GM12878 (cell line): ENCODE measurements at regions not wholly inside any gene's neighbourhood (a gene's known extent, or its start where the extent isn't known, plus 50 kb on each side); places are given as distances from the start of the nearest gene placed in this dataset.
"Not testable (repeated sequence)": the region's sequence is repeated elsewhere in the genome, so short reads cannot be mapped to it uniquely, and the experiment has no call there.

Experiments
- ATAC-seq: fragments of 200-7000 bp; cut with Tn5 transposase; 3 replicates; pipeline ENCODE4 v1.9.1; 2020; ENCODE audit warnings: mild to moderate bottlenecking, moderate library complexity
- BruUV-seq: library from RNA; stranded (reverse); fragments of 400-500 nt; replicated peaks from 2 replicates; lab custom pipeline; 2021; lab: Mats Ljungman, UMichigan
- CTCF ChIA-PET: fragments of 300-600 bp; sonication (Branson Sonifier 250); formaldehyde crosslinking; extraction: SDS; loops from one replicate; lab custom pipeline; 2021; ENCODE audit warnings: inconsistent platforms; lab: Yijun Ruan, JAX
- POLR2A ChIA-PET: fragments of 350-600 bp; formaldehyde crosslinking; extraction: SDS; loops from one replicate; lab custom pipeline; 2021; ENCODE audit warnings: inconsistent platforms; lab: Charles Lee
- RAD21 ChIA-PET: fragments of 300-600 bp; sonication (Branson Sonifier 250); formaldehyde crosslinking; loops from one replicate; lab custom pipeline; 2023; ENCODE audit warnings: antibody characterized with exemption; ENCODE audit not compliant: unreplicated experiment; lab: Charles Lee
- SMC1A ChIA-PET: fragments of 300-600 bp; sonication (Branson Sonifier 250); formaldehyde crosslinking; loops from one replicate; lab custom pipeline; 2023; ENCODE audit not compliant: unreplicated experiment, uncharacterized antibody; lab: Charles Lee
- DNase-seq: peaks from one replicate; pipeline ENCODE4 v3.0.0-alpha.2; 2011; ENCODE audit warnings: low read depth, low spot score
- FAIRE-seq: peaks from 3 replicates; lab custom pipeline; 2011; peaks lifted over from hg19 to GRCh38; lab: Jason Lieb, UNC
- H2AFZ ChIP-seq: 2 replicates; pipeline ENCODE4 v1.6.0; 2011; ENCODE audit warnings: low read depth, low read length, control low read depth; ENCODE audit not compliant: control insufficient read depth
- H3K27ac ChIP-seq: 2 replicates; pipeline ENCODE4 v1.5.1; 2011; ENCODE audit warnings: control low read depth; ENCODE audit not compliant: control insufficient read depth, insufficient read depth
- H3K27me3 ChIP-seq, 2 experiments: replicated peaks in 1 of 2; 2 replicates each; pipeline versions ENCODE4 v1.6.0 to v1.6.1; 2011; ENCODE audit warnings: low read length in 1 of 2; ENCODE audit not compliant: control insufficient read depth in 2 of 2, insufficient read depth in 2 of 2
- H3K36me3 ChIP-seq, 2 experiments: 2 replicates each; pipeline ENCODE4 v1.5.1; 2011; ENCODE audit warnings: low read length in 1 of 2; ENCODE audit not compliant: control insufficient read depth in 2 of 2, insufficient read depth in 2 of 2
- H3K4me1 ChIP-seq: 2 replicates; pipeline ENCODE4 v1.6.1; 2011; ENCODE audit warnings: mild to moderate bottlenecking, low read length, moderate library complexity, mixed read lengths; ENCODE audit not compliant: control insufficient read depth, insufficient read depth
- H3K4me2 ChIP-seq: 2 replicates; pipeline ENCODE4 v1.6.0; 2011; ENCODE audit warnings: control low read depth; ENCODE audit not compliant: control insufficient read depth, insufficient read depth
- H3K4me3 ChIP-seq: fragments of 200-600 bp; sonication (generic); 2 replicates; pipeline ENCODE4 v1.5.1; 2016
- H3K79me2 ChIP-seq: 2 replicates; pipeline ENCODE4 v1.6.0; 2011; ENCODE audit warnings: low read length; ENCODE audit not compliant: control insufficient read depth, insufficient read depth
- H3K9ac ChIP-seq: 2 replicates; pipeline ENCODE4 v1.8.0; 2011; ENCODE audit warnings: low read length, control low read depth, mixed read lengths; ENCODE audit not compliant: control insufficient read depth, insufficient read depth
- H3K9me3 ChIP-seq: replicated peaks from 3 replicates; pipeline ENCODE4 v1.5.1; 2011; ENCODE audit warnings: mild to moderate bottlenecking, low read length; ENCODE audit not compliant: control insufficient read depth, insufficient read depth
- H4K20me1 ChIP-seq: 2 replicates; pipeline ENCODE4 v1.6.0; 2011; ENCODE audit not compliant: control insufficient read depth, insufficient read depth
- IKZF2 ChIP-seq, 2 experiments: fragments of 450-650 bp; IDR thresholded peaks; 2 replicates each; pipeline ENCODE4 v1.6.1; 2017; ENCODE audit warnings: mild to moderate bottlenecking in 2 of 2, moderate library complexity in 2 of 2
- RUNX3 ChIP-seq: IDR thresholded peaks from 2 replicates; pipeline ENCODE4 v1.6.1; 2012; ENCODE audit warnings: low read length, inconsistent platforms
- TCF7 ChIP-seq: IDR thresholded peaks from 2 replicates; pipeline ENCODE4 v1.6.1; 2014; ENCODE audit warnings: antibody characterized with exemption, borderline replicate concordance
- WGBS: methylation state at CpG from one replicate; pipeline ENCODE4 v1.1.6; 2016; ENCODE audit warnings: low lambda C conversion rate; ENCODE audit not compliant: insufficient replicate concordance, insufficient coverage; ENCODE audit errors: missing lambda C conversion rate; 5-methylcytosine and 5-hydroxymethylcytosine counted together
- in situ Hi-C: fragments of 300-500 bp; cut with MboI; formaldehyde crosslinking; loops from 9 replicates; pipeline ENCODE4 v1.14.3; 2018; ENCODE audit warnings: mixed read lengths
- intact Hi-C: fragments of 100-400 bp; cut with micrococcal nuclease; formaldehyde crosslinking; loops from one replicate; pipeline ENCODE4 v1.14.2; 2022; ENCODE audit not compliant: unreplicated experiment
- TF ChIP-seq, protein P1 (sequence below): fragments of 450-650 bp; IDR thresholded peaks from 2 replicates; pipeline ENCODE4 v1.6.1; 2017; ENCODE audit warnings: low read depth, mild to moderate bottlenecking, moderate library complexity

- POLR2A ChIA-PET, BruUV-seq, H2AFZ ChIP-seq, SMC1A ChIA-PET, H3K9me3 ChIP-seq, CTCF ChIA-PET, FAIRE-seq, H4K20me1 ChIP-seq, ATAC-seq, in situ Hi-C loops, intact Hi-C loops, H3K27me3 ChIP-seq, H3K36me3 ChIP-seq, H3K4me1 ChIP-seq, H3K79me2 ChIP-seq, H3K9ac ChIP-seq: not testable (repeated sequence)
- H3K4me2 ChIP-seq, result peak overlapping the region; percentile 50
- DNase-seq, result peak; percentile 13
- peak overlapping the region; percentile 61; the same call in 1 of the 2 replicates for H3K4me3 ChIP-seq
- 0 out of 4 replicates have a peak, but pooled peaks have one; percentile 24 to 26 for TF ChIP-seq IKZF2 (IDR thresholded peaks at IDR 0.05)
- RAD21 ChIA-PET, result interaction anchor here (1.0 to 1.4 kb wide), 2 partner anchors 131 to 175 kb away, joined by 4 to 6 read pairs; no protein-coding TSS in a partner anchor
- 2% methylated on average over 11 of the region's 22 CpGs for WGBS
- peak overlapping the region; percentile 48; the same call in 1 of the 2 replicates for H3K27ac ChIP-seq
Measured at GRCh38 chr15:22665059-22665702, 121.3 kb upstream of the NIPA1 start.

GRCh38 chr15:22665711-22666110 lies 120.7 kb upstream of the NIPA1 start:
- DNase-seq, POLR2A ChIA-PET, CTCF ChIA-PET, H3K9ac ChIP-seq, H3K4me1 ChIP-seq: not testable (repeated sequence)
- H3K4me2 ChIP-seq, result peak overlapping the region; percentile 50; the same call in 1 of the 2 replicates
- TF ChIP-seq, protein P1, sequence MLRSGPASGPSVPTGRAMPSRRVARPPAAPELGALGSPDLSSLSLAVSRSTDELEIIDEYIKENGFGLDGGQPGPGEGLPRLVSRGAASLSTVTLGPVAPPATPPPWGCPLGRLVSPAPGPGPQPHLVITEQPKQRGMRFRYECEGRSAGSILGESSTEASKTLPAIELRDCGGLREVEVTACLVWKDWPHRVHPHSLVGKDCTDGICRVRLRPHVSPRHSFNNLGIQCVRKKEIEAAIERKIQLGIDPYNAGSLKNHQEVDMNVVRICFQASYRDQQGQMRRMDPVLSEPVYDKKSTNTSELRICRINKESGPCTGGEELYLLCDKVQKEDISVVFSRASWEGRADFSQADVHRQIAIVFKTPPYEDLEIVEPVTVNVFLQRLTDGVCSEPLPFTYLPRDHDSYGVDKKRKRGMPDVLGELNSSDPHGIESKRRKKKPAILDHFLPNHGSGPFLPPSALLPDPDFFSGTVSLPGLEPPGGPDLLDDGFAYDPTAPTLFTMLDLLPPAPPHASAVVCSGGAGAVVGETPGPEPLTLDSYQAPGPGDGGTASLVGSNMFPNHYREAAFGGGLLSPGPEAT, result peak; percentile 29; the same call in 1 of the 2 replicates
- TF ChIP-seq RUNX3 (peak; percentile 36; the same call in 1 of the 2 replicates), TCF7 (peak; percentile 74)
- TF ChIP-seq, all 136 proteins: peak for 3; not testable (repeated sequence) for 133
- H3K36me3 ChIP-seq, in situ Hi-C loops, H2AFZ ChIP-seq, H3K4me3 ChIP-seq, H3K79me2 ChIP-seq, H3K9me3 ChIP-seq, SMC1A ChIA-PET, FAIRE-seq, H3K27me3 ChIP-seq, H4K20me1 ChIP-seq, ATAC-seq, intact Hi-C loops: not testable (repeated sequence)
- RAD21 ChIA-PET, result interaction anchor here (1.0 to 1.4 kb wide), 2 partner anchors 131 to 175 kb away, joined by 4 to 6 read pairs; no protein-coding TSS in a partner anchor
- H3K27ac ChIP-seq, result peak overlapping the region; percentile 48; the same call in 1 of the 2 replicates
- TSS peak; percentile 80 for BruUV-seq
- 0% methylated on average over 1 of the region's 2 CpGs for WGBS
